GM19438 (cell line): ENCODE measurements at regions not wholly inside any gene's neighbourhood (a gene's known extent, or its start where the extent isn't known, plus 50 kb on each side); places are given as distances from the start of the nearest gene placed in this dataset.

Experiments
- ATAC-seq: cut with Tn5 transposase; IDR thresholded peaks from one replicate; pipeline ENCODE4 v1.9.1; 2021; ENCODE audit warnings: low read depth; ENCODE audit not compliant: unreplicated experiment

DNA sequence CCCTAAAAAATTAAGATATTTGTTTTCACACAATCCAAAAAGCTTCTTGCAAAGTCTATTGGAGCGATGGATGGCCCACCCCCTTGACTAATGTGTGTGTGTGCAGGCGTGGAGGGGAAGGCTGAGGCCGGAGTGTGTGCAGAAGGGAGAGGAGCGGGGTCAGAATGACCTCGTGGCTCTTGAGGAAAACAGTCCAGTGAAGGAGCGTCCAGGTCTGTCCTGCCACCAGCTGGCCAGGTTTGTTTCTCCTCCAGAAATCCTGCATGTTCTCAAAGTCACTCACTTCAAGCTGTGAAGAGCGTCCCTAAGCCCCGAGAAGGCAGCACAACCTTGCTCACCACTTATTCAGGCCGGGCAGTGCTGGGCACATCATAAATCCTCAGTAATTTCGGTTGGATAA is 69.5 kb upstream of the SSX2IP start:
- ATAC-seq: no peak

DNA sequence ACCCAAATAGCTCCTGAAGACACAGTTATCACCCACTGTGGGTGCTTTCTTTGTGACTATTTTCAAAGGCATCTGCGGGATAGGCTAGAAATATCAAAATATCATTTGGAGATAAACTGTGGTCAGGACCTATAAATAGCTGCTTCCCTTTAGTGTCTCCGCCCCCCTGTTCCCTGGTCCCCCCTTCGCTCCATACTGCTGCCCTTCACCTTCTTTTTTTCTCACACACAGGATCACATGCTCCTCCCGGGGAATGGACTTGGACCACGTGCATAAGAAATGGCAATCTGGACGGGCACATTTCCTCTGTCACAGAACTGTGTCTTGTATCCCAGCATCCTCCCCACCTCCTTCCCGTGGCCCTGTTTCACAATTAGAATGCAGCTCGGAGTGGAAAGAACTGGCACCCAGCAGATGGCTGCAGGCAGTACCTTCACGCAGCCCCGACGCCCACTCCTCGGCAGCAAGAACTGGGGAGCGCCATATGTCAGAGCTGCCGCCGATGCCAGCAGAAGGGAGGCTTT is 68.8 kb upstream of the SSX2IP start:
- ATAC-seq: no peak

DNA sequence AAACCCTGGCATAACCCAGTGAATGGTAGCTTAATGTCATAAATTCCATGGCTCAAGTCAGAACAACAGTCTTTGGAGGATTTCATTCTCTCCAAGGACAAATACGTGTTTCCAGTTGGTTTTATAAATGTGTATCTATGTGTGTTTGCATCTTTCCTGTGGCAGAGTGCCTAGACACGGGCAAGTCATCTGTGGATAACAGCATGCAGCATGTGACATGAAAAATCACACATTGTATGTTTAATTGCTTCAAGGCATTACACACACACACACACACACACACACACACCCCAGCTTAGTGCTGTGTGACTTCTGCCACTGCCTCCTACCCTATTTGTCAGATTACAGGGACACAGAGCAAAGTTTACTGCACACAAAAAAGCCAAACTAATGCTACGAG is 68.2 kb upstream of the SSX2IP start:
- no peak for ATAC-seq

DNA sequence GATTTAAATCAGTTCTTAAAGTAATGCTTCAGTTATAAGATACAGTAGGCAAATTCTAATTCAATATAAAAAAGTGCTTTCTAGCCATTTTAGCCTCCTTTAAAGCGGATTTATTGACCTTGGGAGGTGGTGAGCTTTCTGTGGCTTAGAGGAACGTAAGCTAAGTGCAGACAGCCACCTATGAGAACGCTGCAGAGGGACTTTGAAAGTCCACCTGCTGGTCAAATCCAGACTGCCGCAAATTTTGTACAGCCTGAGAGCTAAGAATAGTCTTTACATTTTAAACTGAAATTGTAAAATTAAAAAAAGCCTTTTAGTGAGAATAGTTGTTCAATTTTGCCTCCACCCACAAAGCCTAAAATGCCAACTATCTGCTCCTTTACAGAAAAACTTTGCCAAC is 67.0 kb upstream of the SSX2IP start:
- no peak for ATAC-seq

DNA sequence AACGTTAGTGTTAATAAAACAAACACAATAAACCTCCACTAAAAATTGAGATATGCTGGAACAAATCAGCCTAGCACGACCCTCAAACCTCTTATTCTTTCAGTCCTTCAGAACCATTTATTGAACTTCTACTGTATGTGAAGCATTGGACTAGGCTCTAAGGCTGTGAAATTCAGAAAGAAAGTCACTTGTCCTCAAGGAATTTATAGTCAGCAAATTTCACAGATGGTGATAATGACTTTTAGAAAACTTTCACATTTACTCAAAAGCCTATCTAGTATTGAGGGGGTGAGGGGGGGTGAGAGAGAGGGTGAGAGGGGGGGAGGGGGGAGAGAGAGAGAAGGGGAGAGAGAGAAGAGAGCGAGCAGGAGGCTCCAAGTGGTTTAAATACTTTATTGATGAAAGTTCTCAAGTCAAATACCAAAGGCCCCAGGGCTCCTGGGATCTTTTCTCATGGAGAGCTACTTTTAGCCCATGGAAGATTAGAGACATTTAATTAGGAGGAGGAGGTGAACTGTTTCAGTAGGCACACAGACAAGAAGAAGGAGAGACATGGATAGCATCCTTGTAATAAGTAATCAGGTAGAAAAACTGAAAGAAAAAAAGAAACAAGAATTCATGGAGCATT is 66.3 kb upstream of the SSX2IP start:
- no peak for ATAC-seq

DNA sequence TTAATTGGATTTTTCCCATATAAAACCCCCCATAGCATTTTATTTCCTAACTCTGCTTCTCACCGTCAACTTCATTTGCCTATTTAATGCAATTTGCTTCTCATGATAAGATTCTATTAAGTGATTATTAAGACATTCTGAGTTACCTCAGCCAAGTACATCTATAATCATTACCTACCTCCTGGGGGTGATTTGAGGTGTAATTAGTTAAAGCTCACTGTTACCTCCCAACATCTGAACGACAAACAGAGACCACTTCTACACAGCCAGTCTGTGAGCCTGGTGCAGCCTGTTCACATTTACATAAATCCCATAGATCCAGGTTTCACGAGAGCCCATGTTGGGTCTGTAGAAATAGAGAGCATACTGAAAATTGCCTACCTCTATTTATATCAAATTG is 65.7 kb upstream of the SSX2IP start:
- no peak for ATAC-seq

DNA sequence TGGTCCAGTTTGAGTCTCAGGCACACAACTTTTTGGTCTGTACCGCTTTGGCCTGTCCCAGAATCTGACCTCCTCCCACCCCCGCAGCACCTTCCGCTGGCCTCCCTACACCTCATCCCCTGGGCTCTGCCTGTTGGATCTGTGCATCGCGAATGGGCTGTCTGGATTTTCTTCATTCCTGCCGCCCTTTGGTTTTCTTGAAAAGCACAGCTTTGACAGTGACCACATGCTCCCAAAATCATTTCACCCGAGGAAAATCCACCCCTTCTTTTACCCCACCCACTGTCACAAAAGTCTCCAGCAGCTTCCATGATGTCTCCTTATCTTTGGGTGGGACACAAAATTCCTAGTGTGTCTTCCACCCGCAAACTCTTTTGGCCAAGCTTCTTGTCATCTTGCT is 65.0 kb upstream of the SSX2IP start:
- no peak for ATAC-seq

DNA sequence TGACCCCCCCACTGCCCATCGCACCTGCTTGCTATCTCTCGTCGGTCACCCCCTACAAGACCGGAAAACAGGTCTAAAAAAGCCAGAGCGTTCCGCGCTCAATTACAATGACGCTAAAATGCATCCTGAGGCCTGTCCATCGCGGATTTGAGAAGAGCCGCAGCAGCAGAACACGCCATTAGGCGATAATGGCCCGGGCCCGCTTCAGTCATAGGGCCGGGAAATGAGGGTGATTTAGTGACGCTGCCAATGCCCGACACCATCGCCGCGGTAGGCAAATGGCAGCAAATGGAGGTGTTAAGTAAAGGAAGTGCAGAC is 64.1 kb upstream of the SSX2IP start:
- ATAC-seq: no peak

DNA sequence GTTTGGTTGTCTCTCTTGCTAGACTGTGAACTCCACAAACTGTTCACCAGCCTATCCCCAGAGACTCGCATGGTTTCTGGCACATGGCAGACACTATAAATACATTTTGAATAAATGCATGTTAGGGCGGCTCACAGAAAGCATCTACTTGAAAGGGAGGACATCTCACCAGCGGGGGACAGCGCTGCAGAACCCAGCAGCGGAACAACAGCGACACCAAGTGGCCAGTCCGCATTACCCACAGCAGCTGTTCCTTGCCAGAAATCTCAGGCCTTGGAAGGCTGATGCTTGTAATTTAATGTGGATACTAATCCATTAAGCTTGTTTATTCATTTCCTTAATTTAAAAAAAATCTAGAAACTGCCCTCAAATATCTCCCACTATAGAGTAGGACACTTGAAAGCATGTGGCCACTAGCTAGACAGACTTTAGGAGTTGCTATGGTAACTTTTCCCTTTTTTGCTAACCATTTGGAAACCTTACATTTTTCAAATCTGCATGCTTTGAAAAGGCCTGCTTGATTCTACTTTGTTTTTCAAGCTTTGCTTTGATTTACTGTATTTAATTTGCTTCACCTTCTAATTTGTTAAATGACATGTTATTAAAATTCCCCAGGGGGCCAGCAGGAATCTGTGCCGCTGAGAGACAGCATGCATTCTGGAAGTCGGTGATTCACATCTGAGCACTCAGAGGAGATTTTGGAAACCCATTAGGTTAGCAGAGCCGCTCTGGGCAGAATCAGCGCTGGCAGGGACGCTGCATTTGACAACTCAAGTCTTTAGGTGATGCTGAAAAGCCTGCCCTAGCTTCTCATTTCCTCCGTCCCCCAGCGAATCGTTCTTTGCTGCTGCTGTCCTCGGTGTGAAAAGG is 63.5 kb upstream of the SSX2IP start:
- ATAC-seq: peak; percentile 83

DNA sequence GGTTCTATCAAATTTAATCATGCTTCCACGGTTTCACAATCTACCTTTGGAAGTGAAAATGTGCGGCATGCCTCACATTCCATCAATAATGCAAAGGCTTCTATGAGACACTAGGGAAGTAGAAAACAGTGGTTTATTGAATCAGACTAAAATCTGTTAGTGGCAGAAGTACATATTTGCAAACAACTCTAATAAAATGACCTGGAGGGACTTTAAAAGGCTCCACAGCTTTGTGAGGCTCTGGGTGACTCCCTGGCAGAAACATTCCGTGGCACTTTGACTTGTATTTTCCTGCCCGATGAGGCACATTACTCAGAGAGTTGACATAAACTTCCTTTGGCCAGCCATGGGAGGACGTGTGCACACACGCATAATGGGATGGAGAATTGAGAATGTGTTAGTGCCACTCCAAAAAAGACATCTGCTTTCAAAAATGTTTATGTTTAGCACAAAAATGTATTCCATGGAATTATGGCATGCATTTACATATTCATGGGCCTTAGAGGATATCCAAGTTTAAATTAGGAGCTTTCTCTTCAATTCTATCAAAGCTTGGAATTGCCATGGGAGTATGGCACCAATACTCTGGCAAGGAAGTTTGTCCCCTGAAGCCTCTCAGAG is 60.0 kb upstream of the SSX2IP start:
- ATAC-seq: no peak

DNA sequence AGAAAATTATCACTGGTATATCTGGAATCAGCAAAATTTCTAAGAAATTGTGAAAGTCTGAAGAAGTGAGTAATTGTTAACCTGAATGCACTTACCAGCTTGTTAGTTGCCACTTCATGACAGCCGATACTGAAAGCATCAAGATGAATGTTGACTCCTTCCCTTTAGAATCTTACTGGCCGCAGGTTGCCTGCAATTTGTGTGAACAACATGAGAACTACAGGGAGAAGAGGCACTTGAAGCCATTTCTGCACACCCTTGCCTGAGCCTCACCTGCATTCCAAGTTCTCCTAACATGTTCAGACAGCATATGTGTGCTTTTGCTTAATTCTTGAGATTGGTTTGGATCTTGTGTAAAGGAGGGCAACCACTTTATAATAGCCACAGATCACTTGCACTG is 59.2 kb upstream of the SSX2IP start:
- ATAC-seq: no peak

DNA sequence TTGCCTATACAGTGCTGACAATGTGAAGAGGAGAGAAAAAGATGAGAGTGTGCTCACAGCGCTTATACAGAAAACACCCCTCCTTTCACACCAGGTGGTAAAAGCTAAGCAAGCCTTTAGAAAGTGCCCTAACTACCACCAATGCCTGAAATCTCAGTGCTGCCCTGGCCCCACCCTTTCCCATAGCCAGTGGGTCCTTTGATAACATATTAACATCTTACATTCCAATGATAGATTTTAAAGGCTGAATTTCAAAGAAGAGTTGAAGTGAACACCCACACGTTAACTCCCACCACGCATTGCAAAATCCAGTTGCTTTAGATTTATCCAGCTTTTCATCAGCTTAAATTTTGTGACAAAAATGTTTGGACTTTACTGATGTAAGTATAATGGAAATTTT is 58.1 kb upstream of the SSX2IP start:
- no peak for ATAC-seq

DNA sequence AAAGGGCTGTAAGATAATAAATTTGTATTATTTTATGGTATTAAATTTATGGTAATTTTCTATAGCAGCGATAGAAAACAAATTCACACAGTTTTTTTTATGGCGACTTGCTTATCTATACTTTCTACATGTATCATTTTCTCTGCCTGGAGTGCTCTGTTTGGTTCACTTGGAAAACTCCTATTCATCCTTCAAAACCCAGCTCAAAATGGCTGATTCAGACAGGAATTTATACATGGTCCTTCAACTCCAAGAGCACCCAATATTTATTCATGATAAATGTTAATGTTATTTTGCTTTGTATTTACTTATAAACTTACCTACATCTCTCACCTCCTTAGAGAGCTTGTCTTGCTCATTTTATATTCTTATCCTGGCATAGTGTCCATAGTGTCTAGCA is 55.6 kb upstream of the SSX2IP start:
- no peak for ATAC-seq

DNA sequence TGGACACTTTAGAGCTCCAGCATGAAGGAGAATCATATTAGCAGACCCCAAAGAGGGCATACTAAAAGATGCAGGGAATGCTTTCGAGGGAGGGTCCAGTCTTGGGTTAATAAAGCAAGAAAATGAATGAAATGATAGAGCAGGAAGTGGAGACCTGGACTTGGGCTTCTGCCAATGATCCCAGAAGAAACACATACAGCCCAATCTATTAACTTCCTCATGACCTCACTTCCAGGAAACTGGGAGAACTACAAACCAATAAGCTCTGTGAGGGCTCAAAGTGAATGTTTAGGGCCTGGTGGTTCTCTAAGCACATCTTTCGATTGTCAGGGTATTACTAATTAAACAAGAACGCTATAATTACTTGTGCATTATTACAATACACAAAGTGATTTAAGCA is 53.6 kb upstream of the SSX2IP start:
- no peak for ATAC-seq

DNA sequence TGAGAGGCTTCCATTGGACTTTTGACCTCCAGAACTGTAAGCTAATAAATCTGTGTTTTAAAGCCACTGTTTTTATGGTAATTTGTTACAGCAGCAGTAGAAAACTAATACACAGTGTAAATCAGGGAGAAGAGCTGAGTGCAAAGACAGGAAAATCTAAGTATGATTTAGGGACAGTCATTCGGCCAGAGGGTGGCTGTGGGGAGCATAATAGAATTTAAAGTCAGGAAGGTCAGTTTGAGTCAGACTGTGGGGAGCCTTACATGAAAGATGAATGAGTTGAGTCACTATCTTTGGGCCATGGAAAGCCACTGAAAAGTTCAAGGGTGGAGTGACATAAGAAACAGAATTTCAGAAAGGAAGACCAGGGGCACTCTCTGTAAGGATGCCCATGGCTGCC is 52.4 kb upstream of the SSX2IP start:
- no peak for ATAC-seq

DNA sequence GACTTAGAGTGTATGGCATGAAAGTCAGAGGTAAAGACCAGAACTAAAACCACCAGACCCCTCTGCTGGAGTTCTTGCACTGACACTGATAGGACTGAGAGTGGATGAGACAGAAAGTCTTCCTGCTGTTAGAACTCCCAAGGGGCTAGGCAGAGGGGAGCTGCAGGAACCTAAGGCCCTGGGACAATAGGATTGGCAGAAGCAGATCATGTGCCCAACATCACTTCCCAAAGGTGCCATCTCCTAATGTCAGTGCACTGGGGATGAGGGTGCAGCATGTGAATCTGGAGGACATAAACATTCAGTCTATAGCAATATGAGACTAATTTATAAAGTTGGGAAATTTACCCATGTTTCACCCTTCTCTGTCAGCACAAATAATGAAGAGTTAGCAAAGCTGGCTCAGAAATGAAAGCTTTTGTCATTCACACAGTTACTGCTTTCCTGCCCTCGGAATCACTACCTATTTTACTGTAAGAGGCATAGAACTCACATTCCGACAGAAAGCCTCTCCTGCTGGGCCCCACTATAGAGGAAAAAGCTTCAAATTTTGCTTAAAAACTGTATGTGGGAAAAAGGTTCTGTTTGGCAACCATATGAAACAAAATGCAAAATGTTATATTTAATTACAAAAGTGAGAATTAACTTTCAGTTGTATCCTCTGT is 49.9 kb upstream of the SSX2IP start:
- ATAC-seq: no peak
